ENCODE measurements at regions not wholly inside any gene's neighbourhood (a gene's known extent, or its start where the extent isn't known, plus 50 kb on each side); places are given as distances from the start of the nearest gene placed in this dataset.

- no peaks in the 10 kb centered on the region for H3K36me3 ChIP-seq (ENCODE audit: low read depth)
- no peak for TF ChIP-seq CTCF (IDR thresholded peaks at IDR 0.05)
- no peak for DNase-seq
- intact Hi-C loops (cut with DNase I, micrococcal nuclease): no loop called here
- H3K4me3 ChIP-seq: no peak overlapping the region
- H3K9me3 ChIP-seq: no peaks in the 10 kb centered on the region
- no peak for ATAC-seq
- no peaks in the 10 kb centered on the region for H3K4me1 ChIP-seq (ENCODE audit: low read depth)
Measured at GRCh38 chr13:103130146-103130545, 63.9 kb upstream of the SLC10A2 start.
